Activated naive CD4-positive, alpha-beta T cell treated with anti-CD3 and anti-CD28 coated beads, Interleukin-2, amount 50 U/mL, for 16 hours (primary cell): ENCODE measurements at regions not wholly inside any gene's neighbourhood (a gene's known extent, or its start where the extent isn't known, plus 50 kb on each side); places are given as distances from the start of the nearest gene placed in this dataset.
"Not testable (repeated sequence)": the region's sequence is repeated elsewhere in the genome, so short reads cannot be mapped to it uniquely, and the experiment has no call there.

ENCODE experiments used
- DNase-seq: peaks from one replicate; pipeline ENCODE4 v3.0.0-alpha.2; 2020

DNA sequence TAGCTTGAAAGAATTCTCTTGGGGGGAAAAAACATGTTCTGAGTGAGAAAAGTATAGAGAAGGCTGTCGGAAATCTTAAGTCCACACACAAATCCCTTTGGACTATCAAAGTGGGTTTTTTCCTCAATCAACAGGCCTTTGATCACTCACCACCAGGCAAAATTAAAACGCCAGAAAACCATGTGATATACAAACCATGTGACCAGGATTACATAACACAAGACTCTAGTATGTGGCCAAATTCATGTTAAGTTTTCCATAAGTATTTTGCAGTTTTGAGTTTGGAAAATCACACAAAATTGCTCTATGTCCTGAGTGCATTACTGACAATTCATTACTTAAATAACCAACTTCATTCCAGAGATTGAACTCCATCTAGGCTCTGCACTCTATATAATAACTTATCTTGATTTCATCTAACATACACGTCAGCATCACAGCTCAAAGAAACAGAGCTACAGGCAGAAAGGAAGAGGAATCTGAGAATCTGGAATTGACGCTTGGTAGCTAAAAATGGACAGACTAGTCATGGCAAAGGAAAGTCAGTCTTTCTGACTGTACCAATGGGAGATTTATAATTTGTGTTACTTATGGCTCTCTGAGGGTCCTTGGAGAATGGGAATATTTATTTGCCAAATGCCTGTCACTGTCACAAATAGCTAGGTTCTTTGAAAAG is 383.5 kb downstream of the SFMBT2 start:
- DNase-seq = no peak

DNA sequence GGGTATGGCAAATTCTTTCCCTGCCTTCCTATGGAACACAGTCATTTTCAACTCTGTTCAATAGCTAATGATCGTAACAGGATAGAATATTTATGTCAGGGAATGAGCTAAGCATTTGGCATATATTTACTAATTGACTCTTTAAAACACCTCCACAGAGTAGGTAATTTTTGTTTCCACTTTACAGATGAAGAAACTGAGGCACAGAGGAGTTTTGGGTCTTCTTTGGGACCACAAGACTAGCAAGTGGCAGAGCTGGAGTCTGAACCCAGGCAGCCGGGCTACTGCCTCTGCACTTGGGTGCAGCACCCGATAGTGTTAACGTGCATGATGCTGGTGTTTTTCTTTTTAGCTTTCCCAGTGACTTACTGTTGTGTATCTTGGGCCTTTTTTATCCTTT is 384.0 kb downstream of the SFMBT2 start:
- DNase-seq = no peak

GRCh38 chr10:7025296-7025695 is 385.5 kb downstream of the SFMBT2 start:
- DNase-seq = no peak

- no peak for DNase-seq
Measured at GRCh38 chr10:7015457-7015856, 395.4 kb downstream of the SFMBT2 start.

DNA sequence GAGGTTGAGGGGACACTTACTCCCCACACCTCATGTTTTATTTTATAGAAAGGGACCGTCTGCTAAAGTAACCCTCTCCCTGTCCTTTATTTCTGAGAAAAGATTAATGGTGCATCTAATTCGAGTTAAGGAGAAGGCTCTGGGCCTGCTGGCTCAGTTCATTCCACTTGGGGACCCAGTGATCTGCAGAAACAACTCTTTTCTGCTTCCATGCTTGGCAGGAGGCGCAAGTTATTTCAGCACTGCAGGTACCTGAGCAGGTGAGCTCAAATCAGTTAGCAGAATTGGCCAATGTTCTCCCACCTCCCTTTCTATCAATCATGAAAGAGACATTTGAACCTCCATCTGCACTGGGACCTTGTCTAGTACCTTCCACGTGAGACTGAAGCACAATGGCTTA is 396.1 kb downstream of the SFMBT2 start:
- no peak for DNase-seq

DNA sequence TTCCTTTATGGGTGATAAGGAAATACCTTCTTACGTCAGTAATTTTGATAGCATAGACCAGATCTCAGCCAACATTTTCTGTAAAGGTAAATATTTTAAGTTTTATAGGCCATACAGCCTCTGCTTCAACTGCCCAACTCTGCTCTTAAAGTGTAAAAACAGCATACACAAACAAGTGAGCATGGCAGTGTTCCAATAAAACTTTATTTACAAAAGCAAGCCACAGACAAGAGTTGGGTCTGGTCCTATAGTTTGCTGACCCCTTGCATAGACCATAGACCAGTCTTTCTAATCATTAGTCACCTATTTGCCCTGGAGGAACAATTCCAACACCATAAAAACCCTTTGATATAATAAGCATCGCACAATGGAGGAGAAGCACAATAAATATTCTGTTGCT is 398.8 kb downstream of the SFMBT2 start:
- DNase-seq = no peak

GRCh38 chr10:7008645-7009044 is 402.2 kb downstream of the SFMBT2 start:
- DNase-seq = no peak

GRCh38 chr10:7007600-7008190 is 403.1 kb downstream of the SFMBT2 start:
- DNase-seq = no peak

- no peak for DNase-seq
Measured at GRCh38 chr10:7006566-7006965, 404.3 kb downstream of the SFMBT2 start.

GRCh38 chr10:7003831-7004395 is 406.9 kb downstream of the SFMBT2 start:
- DNase-seq = no peak

- DNase-seq = no peak
Measured at GRCh38 chr10:7000061-7000460, 410.8 kb downstream of the SFMBT2 start.

- DNase-seq = no peak
Measured at GRCh38 chr10:6999232-6999925, 411.5 kb downstream of the SFMBT2 start.

DNA sequence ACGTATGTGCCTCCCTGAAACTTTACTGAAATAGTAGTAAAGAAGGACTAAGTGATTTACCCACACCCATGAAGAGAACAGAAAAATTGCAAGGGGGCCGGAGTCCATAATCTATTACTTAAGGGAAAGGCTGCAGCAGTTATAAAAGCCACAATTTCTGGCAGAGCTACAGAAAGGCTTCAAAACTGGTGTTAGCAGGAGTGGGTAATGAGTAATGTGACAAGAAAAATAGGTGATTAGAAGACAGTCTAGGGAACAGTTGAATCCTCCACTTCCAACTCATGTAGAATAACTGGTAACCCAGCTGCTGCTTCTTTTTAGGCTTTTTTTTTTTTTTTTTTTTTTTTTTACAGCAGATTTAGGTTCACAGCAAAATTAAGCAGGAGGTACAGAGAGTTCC is 413.3 kb downstream of the SFMBT2 start:
- DNase-seq = no peak

DNA sequence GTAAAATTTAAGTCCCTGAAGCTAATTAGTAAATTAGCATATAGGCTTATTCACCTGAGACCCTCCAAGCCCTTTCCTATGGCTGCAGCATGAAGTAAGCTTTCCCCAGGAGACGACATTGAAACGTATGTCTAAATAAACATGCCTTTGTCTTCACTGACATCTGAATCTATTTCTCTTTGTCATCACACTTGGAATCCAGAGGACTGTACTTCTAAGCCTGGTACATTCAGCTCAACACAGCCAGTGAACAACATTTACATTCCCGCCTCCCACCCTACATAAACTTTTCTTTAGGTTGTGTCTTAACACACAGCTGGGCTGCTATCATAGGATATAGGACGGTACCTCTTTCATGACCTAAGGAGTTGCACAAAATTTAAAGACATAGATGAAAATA is 414.4 kb downstream of the SFMBT2 start:
- DNase-seq = no peak

DNA sequence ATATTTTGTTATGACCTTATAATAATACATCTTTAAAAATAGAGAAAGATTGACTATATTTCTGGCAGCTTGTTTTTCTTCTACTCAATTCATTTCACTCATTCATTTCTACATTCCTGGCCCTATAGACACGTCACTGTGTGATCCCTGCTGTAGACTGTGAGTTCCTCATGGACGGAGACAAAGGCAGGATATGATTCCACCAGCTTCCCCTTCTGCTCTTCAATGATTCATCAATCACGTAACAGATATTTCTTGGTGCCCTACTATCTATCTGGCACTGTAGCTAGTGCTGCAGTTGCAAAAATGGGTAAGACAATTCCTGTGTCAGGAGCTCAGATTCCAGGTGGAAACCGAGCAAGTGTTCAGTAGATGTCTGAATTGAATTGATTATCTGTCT is 415.0 kb downstream of the SFMBT2 start:
- DNase-seq = no peak

DNA sequence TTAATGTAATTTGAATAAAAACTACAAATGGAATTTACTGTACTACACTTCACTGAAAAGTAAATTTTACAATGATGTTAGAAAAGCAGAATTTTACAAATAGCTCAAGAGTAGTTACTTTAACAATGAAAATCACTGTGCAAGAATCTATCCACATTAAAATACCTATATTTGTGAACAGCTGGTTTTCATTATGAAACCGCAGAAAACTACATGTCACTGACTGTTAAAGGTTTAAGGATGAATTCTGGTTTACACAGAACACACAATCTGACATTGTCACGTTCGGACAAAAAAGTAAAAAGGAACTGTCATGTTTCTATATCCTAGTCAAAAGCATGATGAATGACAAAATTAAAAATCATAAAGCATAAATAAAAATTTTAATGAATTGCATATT is 415.3 kb upstream of the PRKCQ start:
- no peak for DNase-seq

DNA sequence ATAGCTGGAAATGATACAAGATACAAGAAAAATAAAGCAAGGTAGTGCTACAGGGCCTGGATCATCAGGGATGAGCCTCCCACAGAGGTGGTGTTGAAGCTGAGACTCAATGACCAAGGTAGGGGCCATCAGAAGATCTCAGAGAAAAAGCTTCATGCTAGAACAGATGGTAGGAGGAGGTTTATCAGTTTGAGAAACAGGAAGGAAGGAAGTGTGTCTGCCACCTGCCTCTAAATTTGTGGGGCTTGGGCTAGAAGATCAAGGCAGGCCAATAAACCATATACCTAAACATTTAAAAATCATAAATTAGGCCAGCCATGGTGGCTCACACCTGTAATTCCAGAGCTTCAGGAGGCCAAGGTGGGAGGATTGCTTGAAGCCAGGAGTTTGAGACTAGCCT is 410.8 kb upstream of the PRKCQ start:
- DNase-seq = no peak

- DNase-seq = no peak
Measured at GRCh38 chr10:6988654-6989053, 408.6 kb upstream of the PRKCQ start.

DNA sequence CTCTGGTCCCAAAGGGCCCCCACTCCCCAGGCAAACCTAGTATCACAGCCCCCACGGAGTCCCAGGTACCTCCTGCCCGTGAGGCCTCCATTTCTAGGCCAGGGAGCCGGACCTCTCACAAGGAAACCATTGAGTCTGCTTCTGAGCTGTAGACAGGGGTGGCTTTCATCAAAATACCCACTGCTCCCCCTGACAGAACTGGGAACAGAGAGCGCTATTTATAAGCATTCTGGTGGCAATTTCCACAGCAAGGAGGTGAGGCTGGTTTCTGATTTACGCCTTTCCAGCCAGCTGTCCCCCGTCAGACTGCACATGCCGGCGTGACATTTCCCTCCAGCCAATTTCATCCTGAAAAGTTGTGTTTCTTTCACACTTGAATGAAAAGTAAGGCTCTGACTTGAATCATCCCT is 407.5 kb upstream of the PRKCQ start:
- DNase-seq = no peak

GRCh38 chr10:6986927-6987326 is 406.9 kb upstream of the PRKCQ start:
- DNase-seq = no peak

DNA sequence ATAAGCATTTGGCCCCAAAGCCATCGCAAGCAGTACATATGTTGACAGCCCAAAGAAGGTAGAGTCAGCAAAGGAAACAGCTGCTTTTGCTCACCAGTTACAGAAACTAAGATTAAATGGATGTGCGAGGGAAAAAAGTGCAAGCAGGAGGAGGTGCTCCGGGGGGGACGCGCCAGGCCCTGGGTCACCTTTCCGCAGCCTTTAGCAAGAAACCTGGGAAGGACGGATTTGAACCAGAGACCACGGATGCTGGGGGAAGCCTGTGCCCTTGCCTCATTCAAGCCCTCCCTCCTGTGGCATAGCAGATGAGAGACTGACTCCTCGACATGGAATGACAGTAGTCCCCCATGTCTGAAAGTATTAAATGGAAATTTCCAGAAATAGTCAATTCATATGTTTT is 405.6 kb upstream of the PRKCQ start:
- no peak for DNase-seq

DNA sequence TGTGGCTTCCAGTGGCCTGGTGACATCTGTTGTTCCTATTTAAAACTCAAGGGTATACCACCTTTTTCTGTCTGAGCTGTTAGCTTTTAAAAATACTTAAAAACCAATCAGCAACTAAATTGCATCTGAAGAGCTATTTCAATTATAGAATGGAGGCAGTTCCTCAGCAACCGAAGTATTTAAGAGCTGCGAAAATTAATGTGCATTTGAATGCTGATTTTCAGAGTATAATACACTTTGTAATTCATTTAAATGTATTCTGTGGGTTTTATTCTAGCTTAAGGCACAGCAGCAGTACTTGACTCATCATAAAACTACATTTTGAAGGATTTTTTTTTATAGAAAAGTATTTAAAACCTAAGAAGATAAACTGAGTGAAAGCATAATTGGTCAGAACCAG is 404.9 kb upstream of the PRKCQ start:
- no peak for DNase-seq

GRCh38 chr10:6984016-6984415 is 403.9 kb upstream of the PRKCQ start:
- DNase-seq = not testable (repeated sequence)

- no peak for DNase-seq
Measured at GRCh38 chr10:6980353-6980752, 400.3 kb upstream of the PRKCQ start.
